ENCODE measurements at regions not wholly inside any gene's neighbourhood (a gene's known extent, or its start where the extent isn't known, plus 50 kb on each side); places are given as distances from the start of the nearest gene placed in this dataset.

DNA sequence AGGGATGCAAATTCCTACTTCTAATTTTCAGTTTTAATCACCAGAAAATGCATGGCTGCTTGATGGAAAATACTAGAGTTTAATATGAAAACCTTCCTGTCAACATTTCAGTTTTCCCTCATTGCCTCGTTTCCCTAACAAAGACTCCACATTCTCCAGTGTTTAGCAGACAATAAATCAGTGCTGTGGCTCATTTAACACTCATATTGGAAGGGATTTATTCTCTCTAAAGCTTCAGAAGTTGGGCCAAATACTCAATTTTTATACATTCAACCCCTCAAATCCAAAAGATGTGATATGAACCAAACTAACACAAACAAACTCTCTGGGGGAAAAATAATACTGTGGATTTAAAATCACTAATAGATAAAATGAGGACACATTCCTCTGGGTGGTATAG is 482.5 kb downstream of the FLRT2 start:
- dilution Hi-C loops (cut with HindIII; ENCODE audit: low sequenced_read_pairs, unreplicated experiment) (no loop called here), in situ Hi-C loops (cut with MboI; ENCODE audit: low sequenced_read_pairs) (no loop called here), intact Hi-C loops (cut with micrococcal nuclease) (no loop called here)
- H3K36me3 ChIP-seq (ENCODE audit: control insufficient read depth, insufficient read depth, low read length), result no peaks in the 10 kb centered on the region
- no peak overlapping the region for H3K23ac ChIP-seq (ENCODE audit: low read depth, low read length)
- no peak overlapping the region for H2BK15ac ChIP-seq (ENCODE audit: low read depth, low read length)
- H3K79me1 ChIP-seq (ENCODE audit: low read depth in 1 of 2, low read length in 2 of 2), result no peaks in the 10 kb centered on the region
- BruUV-seq (replicated peaks), result no TSS peak
- H2BK20ac ChIP-seq (ENCODE audit: low read depth, low read length), result no peak overlapping the region
- no peak for DNase-seq
- H3K14ac ChIP-seq (replicated peaks; ENCODE audit: low read depth, low read length), result no peak overlapping the region
- no CpG with 5 or more reads among the region's 1 CpG for WGBS, 2 experiments (ENCODE audit: extremely low coverage in 2 of 2, insufficient read length in 1 of 2)
- CTCF ChIA-PET, result interaction anchor here (0.6 to 1.0 kb wide), 2 partner anchors 10 to 18 kb away, joined by 3 read pairs; no protein-coding TSS in a partner anchor
- no peak overlapping the region for H3K56ac ChIP-seq (ENCODE audit: extremely low read depth, insufficient read depth, low read length)
- H2AK5ac ChIP-seq (ENCODE audit: low read depth, low read length), result no peak overlapping the region
- POLR2A ChIA-PET (ENCODE audit: unreplicated experiment), result no interaction called here
- no peaks in the 10 kb centered on the region for H4K20me1 ChIP-seq (ENCODE audit: insufficient read depth, low read length)
- no peak overlapping the region for H4K91ac ChIP-seq (ENCODE audit: insufficient read depth, low read depth, low read length)
- no peak overlapping the region for H4K5ac ChIP-seq (ENCODE audit: low read depth, low read length)
- no peak overlapping the region for H2AFZ ChIP-seq (replicated peaks; ENCODE audit: low read length, poor library complexity)
- no peak overlapping the region for H3K18ac ChIP-seq (ENCODE audit: low read depth, low read length)
- H3K4me1 ChIP-seq (ENCODE audit: control insufficient read depth, insufficient read depth, low read length), result no peaks in the 10 kb centered on the region
- no peak overlapping the region for H2AK9ac ChIP-seq (replicated peaks; ENCODE audit: low read depth, low read length, poor library complexity)
- H3K9me3 ChIP-seq (ENCODE audit: control insufficient read depth, insufficient read depth, low read length), result no peaks in the 10 kb centered on the region
- no peak for TF ChIP-seq MAFK (IDR thresholded peaks at IDR 0.05; ENCODE audit: low read depth, low read length)
- no peak for TF ChIP-seq RAD21 (IDR thresholded peaks at IDR 0.05; ENCODE audit: low read length)
- TF ChIP-seq CEBPB (IDR thresholded peaks at IDR 0.05; ENCODE audit: low read depth, low read length), result no peak
- TF ChIP-seq, protein P1, sequence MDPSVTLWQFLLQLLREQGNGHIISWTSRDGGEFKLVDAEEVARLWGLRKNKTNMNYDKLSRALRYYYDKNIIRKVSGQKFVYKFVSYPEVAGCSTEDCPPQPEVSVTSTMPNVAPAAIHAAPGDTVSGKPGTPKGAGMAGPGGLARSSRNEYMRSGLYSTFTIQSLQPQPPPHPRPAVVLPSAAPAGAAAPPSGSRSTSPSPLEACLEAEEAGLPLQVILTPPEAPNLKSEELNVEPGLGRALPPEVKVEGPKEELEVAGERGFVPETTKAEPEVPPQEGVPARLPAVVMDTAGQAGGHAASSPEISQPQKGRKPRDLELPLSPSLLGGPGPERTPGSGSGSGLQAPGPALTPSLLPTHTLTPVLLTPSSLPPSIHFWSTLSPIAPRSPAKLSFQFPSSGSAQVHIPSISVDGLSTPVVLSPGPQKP (IDR thresholded peaks at IDR 0.05; ENCODE audit: borderline replicate concordance, low read depth, low read length), result no peak
- TF ChIP-seq SMC3 (IDR thresholded peaks at IDR 0.05; ENCODE audit: low read depth, low read length), result no peak
- TF ChIP-seq NFE2L2 (IDR thresholded peaks at IDR 0.05; ENCODE audit: low read depth, low read length), result no peak
- TF ChIP-seq FOS (IDR thresholded peaks at IDR 0.05; ENCODE audit: low read depth, low read length), result no peak
- TF ChIP-seq MAZ (IDR thresholded peaks at IDR 0.05; ENCODE audit: borderline replicate concordance, low read depth, low read length), result no peak
- no peak for TF ChIP-seq RCOR1 (IDR thresholded peaks at IDR 0.05; ENCODE audit: insufficient replicate concordance, low read length)
- TF ChIP-seq POLR2A (IDR thresholded peaks at IDR 0.05; ENCODE audit: low read depth, low read length), result no peak
- no peak for TF ChIP-seq RFX5 (IDR thresholded peaks at IDR 0.05; ENCODE audit: low read depth, low read length)
- TF ChIP-seq, protein P2, sequence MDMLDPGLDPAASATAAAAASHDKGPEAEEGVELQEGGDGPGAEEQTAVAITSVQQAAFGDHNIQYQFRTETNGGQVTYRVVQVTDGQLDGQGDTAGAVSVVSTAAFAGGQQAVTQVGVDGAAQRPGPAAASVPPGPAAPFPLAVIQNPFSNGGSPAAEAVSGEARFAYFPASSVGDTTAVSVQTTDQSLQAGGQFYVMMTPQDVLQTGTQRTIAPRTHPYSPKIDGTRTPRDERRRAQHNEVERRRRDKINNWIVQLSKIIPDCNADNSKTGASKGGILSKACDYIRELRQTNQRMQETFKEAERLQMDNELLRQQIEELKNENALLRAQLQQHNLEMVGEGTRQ (IDR thresholded peaks at IDR 0.05; ENCODE audit: low read depth, low read length), result no peak
- TF ChIP-seq BHLHE40 (IDR thresholded peaks at IDR 0.05; ENCODE audit: low read depth, low read length), result no peak
- no peak for TF ChIP-seq MXI1 (IDR thresholded peaks at IDR 0.05; ENCODE audit: borderline replicate concordance, low read depth, low read length)
- TF ChIP-seq, protein P3, sequence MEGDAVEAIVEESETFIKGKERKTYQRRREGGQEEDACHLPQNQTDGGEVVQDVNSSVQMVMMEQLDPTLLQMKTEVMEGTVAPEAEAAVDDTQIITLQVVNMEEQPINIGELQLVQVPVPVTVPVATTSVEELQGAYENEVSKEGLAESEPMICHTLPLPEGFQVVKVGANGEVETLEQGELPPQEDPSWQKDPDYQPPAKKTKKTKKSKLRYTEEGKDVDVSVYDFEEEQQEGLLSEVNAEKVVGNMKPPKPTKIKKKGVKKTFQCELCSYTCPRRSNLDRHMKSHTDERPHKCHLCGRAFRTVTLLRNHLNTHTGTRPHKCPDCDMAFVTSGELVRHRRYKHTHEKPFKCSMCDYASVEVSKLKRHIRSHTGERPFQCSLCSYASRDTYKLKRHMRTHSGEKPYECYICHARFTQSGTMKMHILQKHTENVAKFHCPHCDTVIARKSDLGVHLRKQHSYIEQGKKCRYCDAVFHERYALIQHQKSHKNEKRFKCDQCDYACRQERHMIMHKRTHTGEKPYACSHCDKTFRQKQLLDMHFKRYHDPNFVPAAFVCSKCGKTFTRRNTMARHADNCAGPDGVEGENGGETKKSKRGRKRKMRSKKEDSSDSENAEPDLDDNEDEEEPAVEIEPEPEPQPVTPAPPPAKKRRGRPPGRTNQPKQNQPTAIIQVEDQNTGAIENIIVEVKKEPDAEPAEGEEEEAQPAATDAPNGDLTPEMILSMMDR (conservative IDR thresholded peaks at IDR 0.05; ENCODE audit: low read depth, low read length), result no peak
- H3K4ac ChIP-seq (ENCODE audit: low read depth, low read length), result no peak overlapping the region
- no peak overlapping the region for H3K4me3 ChIP-seq (ENCODE audit: insufficient read depth, low read depth, low read length)
- H3K27me3 ChIP-seq (ENCODE audit: control insufficient read depth, insufficient read depth, low read length), result no peaks in the 10 kb centered on the region
- H3K9ac ChIP-seq (ENCODE audit: low read depth, low read length), result no peak overlapping the region
- no peak overlapping the region for H4K8ac ChIP-seq (ENCODE audit: low read depth in 2 of 2, low read length in 2 of 2)
- H2BK5ac ChIP-seq (ENCODE audit: low read depth, low read length, poor library complexity, severe bottlenecking), result no peak overlapping the region
- H3K9me1 ChIP-seq (ENCODE audit: insufficient read depth, low read length), result no peaks in the 10 kb centered on the region
- H3K4me2 ChIP-seq (ENCODE audit: low read depth, low read length), result no peak overlapping the region
- H3K27ac ChIP-seq (ENCODE audit: insufficient read depth, low read length), result no peak overlapping the region
- no peak overlapping the region for H2BK120ac ChIP-seq (ENCODE audit: low read depth, low read length)
- no peak for ATAC-seq (ENCODE audit: low read depth)

Measured in IMR-90 (cell line).